OCI-LY7 (cell line): ENCODE measurements at regions not wholly inside any gene's neighbourhood (a gene's known extent, or its start where the extent isn't known, plus 50 kb on each side); places are given as distances from the start of the nearest gene placed in this dataset.

Experiments used
- CTCF ChIP-seq: fragments of 200-600 bp; sonication (generic); conservative IDR thresholded peaks from 2 replicates; pipeline ENCODE4 v1.5.1; 2014; ENCODE audit warnings: mild to moderate bottlenecking, antibody characterized with exemption, low read length, moderate library complexity, mixed read lengths
- EZH2phosphoT487 ChIP-seq: fragments of 200-600 bp; sonication (generic); IDR thresholded peaks from 2 replicates; pipeline ENCODE4 v1.6.1; 2018; ENCODE audit warnings: low read depth, borderline replicate concordance, mild to moderate bottlenecking, mixed run types, antibody characterized with exemption, low read length, moderate library complexity, mixed read lengths

DNA sequence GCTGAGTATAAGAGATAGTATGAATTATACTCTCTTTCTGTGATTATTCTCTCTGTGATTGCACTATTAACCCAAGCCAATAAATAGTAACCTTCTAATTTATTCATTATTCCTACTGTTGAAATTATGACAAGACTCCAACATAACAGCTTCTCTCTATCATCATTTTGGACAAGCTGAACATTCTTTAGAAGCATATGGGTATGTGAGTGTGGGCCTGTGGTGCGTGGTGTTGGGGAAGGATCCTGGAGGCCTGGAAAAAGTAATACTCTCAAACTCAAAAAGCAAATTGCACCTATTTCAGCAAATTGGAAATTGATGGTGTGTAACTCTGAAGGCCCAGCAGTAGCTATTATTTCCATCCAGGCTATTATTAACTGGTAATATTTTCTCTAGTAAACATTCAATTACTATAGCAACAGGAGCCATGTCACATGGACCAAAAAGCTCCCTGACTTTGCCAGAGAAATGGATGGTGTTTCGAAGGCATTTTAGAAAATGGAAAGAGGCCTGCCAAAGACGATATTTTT is 502.8 kb downstream of the LTN1 start:
- TF ChIP-seq CTCF (no peak), EZH2phosphoT487 (no peak)
